Breast epithelium (tissue), 3 donors: ENCODE measurements at regions not wholly inside any gene's neighbourhood (a gene's known extent, or its start where the extent isn't known, plus 50 kb on each side); places are given as distances from the start of the nearest gene placed in this dataset.

Experiments
- CTCF ChIP-seq, 3 donors: fragments of 450-650 bp; IDR thresholded peaks; one replicate each; pipeline ENCODE4 v1.5.1; 2016 to 2017; ENCODE audit warnings: antibody characterized with exemption in 3 of 3, mild to moderate bottlenecking in 3 of 3, moderate library complexity in 3 of 3
- POLR2AphosphoS5 ChIP-seq, 3 donors: sonication (generic); formaldehyde crosslinking; IDR thresholded peaks; one replicate each; pipeline ENCODE4 v1.6.1; 2017; ENCODE audit warnings: antibody characterized with exemption in 3 of 3

GRCh38 chr4:186887752-186888151, 164.1 kb upstream of the FAT1 start:
- TF ChIP-seq POLR2AphosphoS5 (IDR thresholded peaks at IDR 0.05) (no peak), CTCF (IDR thresholded peaks at IDR 0.05) (no peak)
